ENCODE measurements at regions not wholly inside any gene's neighbourhood (a gene's known extent, or its start where the extent isn't known, plus 50 kb on each side); places are given as distances from the start of the nearest gene placed in this dataset.

DNA sequence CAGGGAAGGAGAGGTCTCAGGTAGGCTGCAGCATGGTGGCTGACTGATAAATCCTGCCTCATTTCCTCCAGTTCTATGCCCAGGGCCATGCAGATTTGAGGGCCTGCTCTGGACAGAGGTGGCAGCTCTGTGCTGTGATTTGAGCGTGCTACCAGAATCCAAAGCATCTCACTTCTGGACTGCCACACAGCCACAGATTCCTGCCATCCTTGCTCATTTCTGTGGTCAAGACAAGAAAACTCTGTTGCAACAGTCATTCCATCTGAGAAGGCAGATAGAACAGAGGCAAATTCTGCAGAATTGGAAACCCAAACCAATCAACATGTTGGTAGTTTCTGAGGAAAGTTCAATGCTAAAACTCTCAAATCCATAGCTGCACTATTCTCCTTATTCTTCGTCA, 102.8 kb upstream of the GALNT2 start:
- no peak for DNase-seq (ENCODE audit: low read depth in 3 of 3)

GRCh38 chr1:229970714-229971113, 96.3 kb upstream of the GALNT2 start:
- DNase-seq (ENCODE audit: low read depth in 3 of 3): no peak

DNA sequence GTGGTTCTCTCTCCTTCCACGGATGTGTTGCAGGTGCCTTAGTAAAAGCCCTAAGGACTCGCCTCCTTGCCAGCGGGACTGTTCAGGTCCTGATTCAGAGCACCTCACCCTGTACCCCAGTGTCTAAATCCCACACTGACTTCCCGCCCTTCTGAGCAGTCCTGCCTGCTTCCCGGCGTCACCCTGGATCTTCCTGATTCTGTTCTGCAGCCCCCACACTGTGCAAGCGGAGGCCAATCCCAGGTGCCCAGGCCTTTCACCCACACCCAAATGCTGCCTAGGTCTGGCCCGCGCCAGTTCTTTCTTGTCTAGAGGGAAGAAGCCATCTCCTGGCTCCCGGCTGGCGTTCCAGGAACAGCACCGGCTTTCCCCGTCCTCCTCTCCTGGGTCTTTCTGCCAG, 95.9 kb upstream of the GALNT2 start:
- DNase-seq (ENCODE audit: low read depth in 3 of 3): no peak

GRCh38 chr1:229972600-229973296, 94.3 kb upstream of the GALNT2 start:
- DNase-seq (ENCODE audit: low read depth in 3 of 3): no peak

DNA sequence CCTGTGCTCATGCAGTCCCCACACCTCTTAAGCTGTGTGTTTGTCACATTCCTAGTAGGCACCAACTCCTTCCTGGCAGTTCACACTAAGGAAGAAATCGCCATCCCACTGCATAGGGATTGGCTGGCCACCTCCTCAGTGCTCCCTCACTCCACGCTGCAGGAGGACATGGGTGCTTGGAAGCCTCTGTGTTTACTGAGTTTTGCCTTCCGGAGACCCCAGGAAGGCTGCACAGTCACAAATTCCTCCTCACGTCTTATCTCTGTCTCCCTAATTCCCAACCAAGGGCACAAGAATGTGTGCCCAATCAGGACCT, 93.8 kb upstream of the GALNT2 start:
- no peak for DNase-seq (ENCODE audit: low read depth in 3 of 3)

DNA sequence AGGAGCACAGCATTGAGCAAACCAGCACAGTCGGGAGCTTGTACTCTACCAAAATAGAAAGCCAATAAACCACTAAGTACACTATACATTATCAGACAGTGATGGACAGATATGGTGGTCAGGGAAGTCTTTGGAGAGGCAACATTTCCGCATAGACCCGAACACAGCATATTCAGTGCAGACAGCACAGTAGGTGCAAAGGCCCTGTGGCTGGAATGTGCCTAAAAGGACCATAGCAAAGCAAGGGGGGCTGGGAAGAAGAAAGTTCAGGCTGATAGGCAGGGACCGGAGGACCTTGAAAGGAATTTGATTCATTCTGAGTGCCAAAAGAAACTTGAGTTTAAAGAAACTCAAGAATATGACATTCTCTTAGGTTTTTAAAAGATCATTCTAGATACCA, 92.0 kb upstream of the GALNT2 start:
- no peak for DNase-seq (ENCODE audit: low read depth in 3 of 3)

DNA sequence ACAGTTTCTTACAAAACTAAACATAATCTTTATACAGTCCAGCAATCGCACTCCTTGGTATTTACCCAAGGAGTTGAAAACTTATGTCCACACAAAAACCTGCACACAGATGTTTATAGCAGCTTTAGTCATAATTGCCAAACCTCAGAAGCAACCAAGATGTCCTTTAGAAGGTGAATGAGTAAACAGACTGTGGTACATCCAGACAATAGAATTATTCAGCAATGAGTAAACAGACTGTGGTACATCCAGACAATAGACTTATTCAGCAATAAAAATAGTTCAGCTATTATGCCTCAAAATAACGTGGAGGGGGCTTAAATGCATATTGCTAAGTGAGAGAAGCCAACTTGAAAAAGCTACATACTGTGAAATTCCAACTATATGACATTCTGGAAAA, 87.0 kb upstream of the GALNT2 start:
- no peak for DNase-seq (ENCODE audit: low read depth in 3 of 3)

DNA sequence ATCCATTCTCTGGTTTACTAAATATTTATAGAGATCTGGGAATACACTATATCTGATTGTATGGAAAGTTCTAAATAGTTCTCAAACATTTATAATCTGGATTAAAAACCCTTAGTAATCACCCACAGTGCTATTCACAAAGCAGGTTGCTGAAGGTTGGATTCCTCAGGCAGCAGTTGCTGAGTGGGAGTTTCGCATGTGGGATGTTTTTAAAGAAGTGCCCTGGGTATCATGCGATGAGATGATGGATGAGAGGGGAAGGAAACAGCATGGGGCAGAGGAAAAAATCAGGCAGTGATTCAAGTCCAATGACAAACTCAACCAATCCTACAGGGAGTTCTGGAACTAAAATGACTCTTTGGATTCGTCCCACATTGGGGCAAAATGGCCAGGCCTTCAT, 85.3 kb upstream of the GALNT2 start:
- no peak for DNase-seq (ENCODE audit: low read depth in 3 of 3)

GRCh38 chr1:229984310-229984991, 82.6 kb upstream of the GALNT2 start:
- DNase-seq (ENCODE audit: low read depth in 3 of 3): no peak

- no peak for DNase-seq (ENCODE audit: low read depth in 3 of 3)
Observed at GRCh38 chr1:229984992-229985612, 81.9 kb upstream of the GALNT2 start.

DNA sequence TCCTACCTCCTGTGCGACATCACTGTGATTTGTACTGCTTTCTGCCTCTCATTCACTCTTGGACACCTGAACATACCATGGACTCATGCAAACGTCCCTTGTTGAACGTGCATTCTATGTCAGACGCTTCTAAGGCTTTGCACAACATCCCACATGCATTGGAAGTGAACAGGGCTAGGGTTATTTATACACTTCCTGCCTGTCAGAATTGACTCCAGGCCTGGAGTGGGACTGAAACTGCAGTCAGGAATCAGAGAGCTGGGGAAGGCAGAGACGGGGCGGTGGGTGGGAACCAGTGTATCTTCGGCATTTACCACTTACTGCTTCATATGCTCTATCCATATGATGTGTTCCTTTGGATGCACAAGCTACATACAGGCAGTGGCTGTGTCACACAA, 81.4 kb upstream of the GALNT2 start:
- no peak for DNase-seq (ENCODE audit: low read depth in 3 of 3)

GRCh38 chr1:229986737-229987337, 80.2 kb upstream of the GALNT2 start:
- DNase-seq (ENCODE audit: low read depth in 3 of 3): no peak

- DNase-seq (ENCODE audit: low read depth in 3 of 3): no peak
Observed at GRCh38 chr1:229987953-229988352, 79.1 kb upstream of the GALNT2 start.

DNA sequence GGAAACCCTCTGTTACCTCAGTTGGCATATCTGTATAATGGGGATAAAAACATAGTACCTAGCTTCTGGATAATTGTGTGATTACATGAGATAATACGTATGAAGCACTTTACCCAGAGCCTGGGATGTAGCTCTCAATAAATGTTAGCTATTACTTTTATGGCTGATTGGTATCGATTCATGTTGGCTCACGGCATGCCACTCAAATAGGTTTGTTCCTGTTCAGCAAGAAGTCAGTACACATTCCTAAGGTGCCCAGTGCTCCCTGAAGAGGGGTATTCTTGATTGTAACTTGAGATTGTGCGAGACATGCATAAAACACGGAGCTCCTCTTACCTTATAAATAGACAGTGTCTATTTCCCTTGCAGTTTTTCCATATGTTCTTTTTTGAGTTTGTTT, 78.5 kb upstream of the GALNT2 start:
- no peak for DNase-seq (ENCODE audit: low read depth in 3 of 3)

GRCh38 chr1:229989591-229990248, 77.3 kb upstream of the GALNT2 start:
- DNase-seq (ENCODE audit: low read depth in 3 of 3): no peak

DNA sequence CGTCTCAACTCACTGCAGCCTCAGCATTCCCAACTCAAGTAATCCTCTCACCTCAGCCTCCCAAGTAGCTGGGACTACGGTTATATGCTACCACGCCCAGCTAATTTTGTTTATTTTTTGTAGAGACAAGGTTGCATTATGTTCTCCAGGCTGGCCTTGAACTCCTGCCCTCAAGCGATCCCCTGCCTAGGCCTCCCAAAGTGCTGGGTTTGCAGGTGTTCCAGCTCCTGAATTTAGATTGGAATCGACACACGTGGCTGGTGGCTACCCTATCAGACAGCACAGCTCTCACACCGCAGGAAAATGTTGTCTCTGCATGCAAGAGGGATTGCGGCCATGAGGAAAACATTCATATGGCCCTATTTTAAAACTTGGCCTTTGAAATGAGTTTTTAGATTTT, 76.7 kb upstream of the GALNT2 start:
- no peak for DNase-seq (ENCODE audit: low read depth in 3 of 3)

- no peak for DNase-seq (ENCODE audit: low read depth in 3 of 3)
Observed at GRCh38 chr1:229991104-229991513, 75.9 kb upstream of the GALNT2 start.

DNA sequence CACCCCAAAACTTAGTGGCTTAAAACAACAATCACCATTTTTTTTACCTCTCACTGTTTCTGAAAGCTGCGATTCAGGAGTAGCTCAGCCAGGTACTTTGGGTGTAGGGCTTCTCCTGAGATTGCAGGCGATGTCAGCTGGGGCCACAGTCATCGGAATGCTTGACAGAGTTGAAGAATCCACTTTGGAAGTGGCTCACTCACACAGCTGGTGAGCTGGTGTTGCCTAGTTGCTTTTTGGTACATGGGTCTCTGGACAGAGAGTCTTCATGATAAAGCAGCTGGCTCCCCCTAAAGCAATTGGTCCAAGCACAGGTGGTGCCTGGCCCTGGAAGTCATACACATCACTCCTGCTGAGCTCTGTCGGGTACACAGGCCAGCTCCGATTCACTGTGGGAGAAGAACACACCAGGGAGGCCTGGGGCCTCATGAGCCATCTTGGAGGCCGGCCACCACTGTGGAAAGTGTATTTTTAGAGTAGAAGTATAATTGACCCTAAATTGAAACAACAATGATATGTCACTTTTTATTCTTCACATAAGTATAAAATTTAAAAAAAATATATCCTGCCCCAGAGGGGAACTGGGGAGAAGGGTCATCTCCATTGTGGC, 75.2 kb upstream of the GALNT2 start:
- DNase-seq (ENCODE audit: low read depth in 3 of 3): no peak

DNA sequence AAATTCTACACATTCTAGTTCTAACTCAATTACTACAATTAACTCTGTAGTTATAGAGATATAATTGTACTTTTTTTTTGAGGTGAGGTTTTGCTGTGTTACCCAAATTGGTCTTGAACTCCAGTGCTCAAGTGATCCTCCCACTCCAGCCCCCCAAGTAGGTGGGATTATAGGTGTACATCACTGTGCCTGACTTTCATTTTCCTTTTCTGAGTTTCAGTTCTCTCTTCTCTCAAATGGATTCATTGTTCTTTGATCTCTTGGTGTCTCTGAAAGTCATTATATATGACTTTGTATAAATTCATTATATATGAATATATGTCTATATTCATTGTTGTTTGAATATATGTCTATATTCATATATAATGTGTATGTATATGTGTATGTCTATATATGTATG, 74.0 kb upstream of the GALNT2 start:
- DNase-seq (ENCODE audit: low read depth in 3 of 3): no peak

- no peak for DNase-seq (ENCODE audit: low read depth in 3 of 3)
Observed at GRCh38 chr1:229993894-229994293, 73.1 kb upstream of the GALNT2 start.

DNA sequence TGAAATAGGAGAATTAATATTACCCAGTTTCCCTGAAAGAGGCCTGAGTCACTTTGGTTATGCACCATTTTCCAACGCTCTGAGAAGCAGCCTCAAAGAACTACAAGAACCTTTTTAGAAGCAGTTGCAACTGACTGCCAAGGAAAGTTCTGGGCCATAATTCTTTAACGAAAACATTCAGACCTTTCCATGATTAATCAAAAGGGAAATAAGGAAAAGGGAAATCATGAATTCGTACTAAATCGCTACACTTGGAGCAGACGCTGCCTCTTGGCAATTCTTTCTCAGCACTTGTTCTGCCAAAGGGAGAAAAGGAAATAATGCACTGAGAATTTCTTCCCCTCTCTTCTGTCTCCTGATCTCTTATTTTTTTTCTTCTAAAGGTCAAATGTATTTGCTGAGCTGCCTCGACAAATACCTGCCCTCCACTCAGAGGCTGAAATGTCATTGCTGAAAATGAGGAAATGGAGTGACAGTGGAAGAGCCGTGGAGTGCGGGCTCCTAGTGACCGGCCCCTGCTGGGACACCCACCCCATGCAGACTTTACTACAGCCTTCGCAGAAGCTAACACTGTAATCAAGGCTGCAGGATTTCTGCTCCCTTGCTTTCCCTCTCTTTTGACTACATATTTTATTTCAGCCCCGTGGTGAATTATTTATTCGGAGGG, 67.9 kb upstream of the GALNT2 start:
- no peak for DNase-seq (ENCODE audit: low read depth in 3 of 3)

All from stimulated activated CD4-positive, alpha-beta T cell treated with anti-CD3 and anti-CD28 coated beads, TNF-alpha, amount 100 ng/mL, for 48 hours (primary cell).